Suprapubic skin (tissue), 4 donors: ENCODE measurements at regions not wholly inside any gene's neighbourhood (a gene's known extent, or its start where the extent isn't known, plus 50 kb on each side); places are given as distances from the start of the nearest gene placed in this dataset.

Source experiments
- DNase-seq, 2 donors: peaks; one replicate each; pipeline ENCODE4 v3.0.0-alpha.2; 2019; ENCODE audit warnings: low spot score in 2 of 2
- H3K27ac ChIP-seq: fragments of 200-600 bp; sonication (generic); one replicate; pipeline ENCODE4 v1.5.1; 2019
- H3K27me3 ChIP-seq: fragments of 200-600 bp; sonication (generic); one replicate; pipeline ENCODE4 v1.5.1; 2019
- H3K36me3 ChIP-seq: fragments of 200-600 bp; sonication (generic); one replicate; pipeline ENCODE4 v1.5.1; 2019
- H3K4me1 ChIP-seq: fragments of 200-600 bp; sonication (generic); one replicate; pipeline ENCODE4 v1.5.1; 2019
- H3K4me3 ChIP-seq: fragments of 200-600 bp; sonication (generic); one replicate; pipeline ENCODE4 v1.5.1; 2019; ENCODE audit warnings: mild to moderate bottlenecking
- H3K9me3 ChIP-seq: fragments of 200-600 bp; sonication (generic); one replicate; pipeline ENCODE4 v1.5.1; 2019
- CTCF ChIP-seq, 2 donors: fragments of 200-600 bp in 1 of 2; fragments of 450-650 bp in 1 of 2; sonication (generic) in 1 of 2; IDR thresholded peaks; one replicate each; pipeline ENCODE4 v1.5.1; 2016 to 2019; ENCODE audit warnings: antibody characterized with exemption in 2 of 2, mild to moderate bottlenecking in 1 of 2, moderate library complexity in 1 of 2
- EP300 ChIP-seq: sonication (generic); formaldehyde crosslinking; IDR thresholded peaks from one replicate; pipeline ENCODE4 v1.6.1; 2017; ENCODE audit warnings: antibody characterized with exemption
- POLR2A ChIP-seq, 2 donors: fragments of 450-650 bp; IDR thresholded peaks; one replicate each; pipeline ENCODE4 v1.6.1; 2017; ENCODE audit warnings: antibody characterized with exemption in 2 of 2, mild to moderate bottlenecking in 2 of 2, moderate library complexity in 2 of 2
- POLR2AphosphoS5 ChIP-seq, 3 donors: sonication (generic); formaldehyde crosslinking; IDR thresholded peaks; one replicate each; pipeline ENCODE4 v1.6.1; 2017; ENCODE audit warnings: antibody characterized with exemption in 3 of 3
- WGBS: methylation state at CpG from one replicate; pipeline ENCODE4 v1.1.5; 2018; 5-methylcytosine and 5-hydroxymethylcytosine counted together

- Histone ChIP-seq H3K27me3 (no peaks in the 10 kb centered on the region), H3K27ac (no peak overlapping the region), H3K9me3 (no peaks in the 10 kb centered on the region), H3K4me1 (no peaks in the 10 kb centered on the region), H3K36me3 (no peaks in the 10 kb centered on the region), H3K4me3 (no peak overlapping the region)
- whole genome bisulfite sequencing: 95% methylated on average over 1 of the region's 1 CpG
- no peak for DNase-seq
- TF ChIP-seq CTCF (IDR thresholded peaks at IDR 0.05) (no peak), POLR2A (IDR thresholded peaks at IDR 0.05) (no peak), POLR2AphosphoS5 (IDR thresholded peaks at IDR 0.05) (no peak), EP300 (no peak)
Observed at GRCh38 chr4:41326776-41327175, 70.0 kb downstream of the UCHL1 start.

- Histone ChIP-seq H3K9me3 (no peaks in the 10 kb centered on the region), H3K4me1 (no peaks in the 10 kb centered on the region), H3K27ac (no peak overlapping the region), H3K27me3 (no peaks in the 10 kb centered on the region), H3K4me3 (no peak overlapping the region), H3K36me3 (no peaks in the 10 kb centered on the region)
- 79% methylated on average over 6 of the region's 6 CpGs for WGBS
- TF ChIP-seq CTCF (IDR thresholded peaks at IDR 0.05): no peak
- TF ChIP-seq POLR2AphosphoS5 (IDR thresholded peaks at IDR 0.05): no peak
- TF ChIP-seq EP300: no peak
- DNase-seq: no peak
Observed at GRCh38 chr4:41327770-41328169, 71.0 kb downstream of the UCHL1 start.

- TF ChIP-seq CTCF (IDR thresholded peaks at IDR 0.05) (no peak), POLR2AphosphoS5 (IDR thresholded peaks at IDR 0.05) (no peak)
- Histone ChIP-seq H3K27ac (no peak overlapping the region), H3K9me3 (no peaks in the 10 kb centered on the region), H3K27me3 (no peaks in the 10 kb centered on the region), H3K4me1 (peaks cover 1% of the 10 kb centered on the region), H3K36me3 (no peaks in the 10 kb centered on the region), H3K4me3 (no peak overlapping the region)
- 94% methylated on average over 4 of the region's 4 CpGs for WGBS
- no peak for DNase-seq
Observed at GRCh38 chr4:41329361-41329760, 72.6 kb downstream of the UCHL1 start.

- no peak for TF ChIP-seq POLR2AphosphoS5 (IDR thresholded peaks at IDR 0.05)
- TF ChIP-seq CTCF (IDR thresholded peaks at IDR 0.05): no peak
- no peak for TF ChIP-seq EP300
- no peak for TF ChIP-seq POLR2A (IDR thresholded peaks at IDR 0.05)
- no peaks in the 10 kb centered on the region for H3K36me3 ChIP-seq
- H3K4me3 ChIP-seq: no peak overlapping the region
- no peaks in the 10 kb centered on the region for H3K27me3 ChIP-seq
- DNase-seq: no peak
- H3K4me1 ChIP-seq: peaks cover 4% of the 10 kb centered on the region
- no peaks in the 10 kb centered on the region for H3K9me3 ChIP-seq
- no peak overlapping the region for H3K27ac ChIP-seq
- 9% methylated on average over 2 of the region's 2 CpGs for WGBS
Observed at GRCh38 chr4:41331224-41331623, 74.5 kb downstream of the UCHL1 start.

GRCh38 chr4:41332510-41333054, 75.9 kb downstream of the UCHL1 start:
- DNase-seq: no peak
- Histone ChIP-seq H3K4me1 (peaks cover 4% of the 10 kb centered on the region), H3K9me3 (no peaks in the 10 kb centered on the region), H3K27ac (no peak overlapping the region), H3K27me3 (no peaks in the 10 kb centered on the region), H3K4me3 (no peak overlapping the region), H3K36me3 (no peaks in the 10 kb centered on the region)
- TF ChIP-seq CTCF (IDR thresholded peaks at IDR 0.05) (no peak), EP300 (no peak), POLR2AphosphoS5 (IDR thresholded peaks at IDR 0.05) (no peak), POLR2A (IDR thresholded peaks at IDR 0.05) (no peak)
- 42% methylated on average over 3 of the region's 3 CpGs for WGBS
